Tibial nerve (tissue), 4 donors: ENCODE measurements at regions not wholly inside any gene's neighbourhood (a gene's known extent, or its start where the extent isn't known, plus 50 kb on each side); places are given as distances from the start of the nearest gene placed in this dataset.

Source experiments
- EP300 ChIP-seq, 2 donors: sonication (generic); formaldehyde crosslinking; IDR thresholded peaks; one replicate each; pipeline ENCODE4 v1.6.1; 2017; ENCODE audit warnings: antibody characterized with exemption in 2 of 2, mild to moderate bottlenecking in 1 of 2
- POLR2A ChIP-seq, 2 donors: fragments of 450-650 bp; IDR thresholded peaks; one replicate each; pipeline ENCODE4 v1.6.1; 2017; ENCODE audit warnings: antibody characterized with exemption in 2 of 2, mild to moderate bottlenecking in 2 of 2, moderate library complexity in 2 of 2
- TF ChIP-seq, protein P1 (sequence below), 5 experiments: fragments of 200-600 bp in 3 of 5; fragments of 450-650 bp in 2 of 5; sonication (generic) in 3 of 5; IDR thresholded peaks; one replicate each; pipeline ENCODE4 v1.5.1; 2016 to 2019; ENCODE audit warnings: antibody characterized with exemption in 5 of 5, mild to moderate bottlenecking in 3 of 5, moderate library complexity in 2 of 5

DNA sequence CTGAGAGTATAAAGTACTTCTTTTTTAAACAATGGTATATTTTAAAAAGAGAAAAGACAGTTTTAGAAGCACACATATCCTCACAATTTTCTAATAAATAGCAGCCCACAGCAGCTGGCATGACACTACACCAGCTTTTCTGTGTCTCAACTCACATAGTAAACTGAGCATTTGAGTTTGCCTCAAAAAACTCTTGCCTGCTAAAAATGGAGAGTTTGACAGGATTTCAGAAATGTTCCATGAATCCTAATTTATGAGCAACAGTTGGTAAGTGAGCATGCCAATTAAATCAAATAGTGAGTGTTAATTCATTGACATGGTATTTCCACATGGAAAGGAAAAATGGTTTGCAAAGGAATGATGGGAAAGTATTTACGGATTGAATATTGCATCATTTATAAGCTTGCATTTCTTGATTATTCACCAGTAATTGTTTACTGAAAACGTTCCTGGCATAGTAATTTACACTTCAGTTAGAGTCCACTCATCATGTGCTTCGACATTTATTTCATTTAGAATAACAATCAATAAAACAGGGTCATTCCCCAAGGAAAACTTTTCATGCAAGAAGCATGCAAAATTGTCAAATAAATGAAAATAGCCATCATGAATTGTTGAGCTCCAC, 323.0 kb downstream of the EFNB2 start:
- TF ChIP-seq EP300 (IDR thresholded peaks at IDR 0.05) (no peak), POLR2A (IDR thresholded peaks at IDR 0.05) (no peak)
- TF ChIP-seq, protein P1, sequence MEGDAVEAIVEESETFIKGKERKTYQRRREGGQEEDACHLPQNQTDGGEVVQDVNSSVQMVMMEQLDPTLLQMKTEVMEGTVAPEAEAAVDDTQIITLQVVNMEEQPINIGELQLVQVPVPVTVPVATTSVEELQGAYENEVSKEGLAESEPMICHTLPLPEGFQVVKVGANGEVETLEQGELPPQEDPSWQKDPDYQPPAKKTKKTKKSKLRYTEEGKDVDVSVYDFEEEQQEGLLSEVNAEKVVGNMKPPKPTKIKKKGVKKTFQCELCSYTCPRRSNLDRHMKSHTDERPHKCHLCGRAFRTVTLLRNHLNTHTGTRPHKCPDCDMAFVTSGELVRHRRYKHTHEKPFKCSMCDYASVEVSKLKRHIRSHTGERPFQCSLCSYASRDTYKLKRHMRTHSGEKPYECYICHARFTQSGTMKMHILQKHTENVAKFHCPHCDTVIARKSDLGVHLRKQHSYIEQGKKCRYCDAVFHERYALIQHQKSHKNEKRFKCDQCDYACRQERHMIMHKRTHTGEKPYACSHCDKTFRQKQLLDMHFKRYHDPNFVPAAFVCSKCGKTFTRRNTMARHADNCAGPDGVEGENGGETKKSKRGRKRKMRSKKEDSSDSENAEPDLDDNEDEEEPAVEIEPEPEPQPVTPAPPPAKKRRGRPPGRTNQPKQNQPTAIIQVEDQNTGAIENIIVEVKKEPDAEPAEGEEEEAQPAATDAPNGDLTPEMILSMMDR (IDR thresholded peaks at IDR 0.05) = no peak
